Stimulated activated CD4-positive, alpha-beta T cell treated with anti-CD3 and anti-CD28 coated beads, Interleukin-4, amount 100 ng/mL, for 48 hours (primary cell): ENCODE measurements at regions not wholly inside any gene's neighbourhood (a gene's known extent, or its start where the extent isn't known, plus 50 kb on each side); places are given as distances from the start of the nearest gene placed in this dataset.

ENCODE experiments used
- DNase-seq, 2 donors: peaks; one replicate each; pipeline ENCODE4 v3.0.0-alpha.2; 2020; ENCODE audit warnings: low read depth in 2 of 2

GRCh38 chr5:171509467-171509866, 90.0 kb downstream of the FGF18 start:
- no peak for DNase-seq

GRCh38 chr5:171512397-171512796, 93.0 kb downstream of the FGF18 start:
- no peak for DNase-seq

- no peak for DNase-seq
Observed at GRCh38 chr5:171513591-171513990, 94.1 kb downstream of the FGF18 start.

- no peak for DNase-seq
Observed at GRCh38 chr5:171518916-171519315, 99.5 kb downstream of the FGF18 start.

- no peak for DNase-seq
Observed at GRCh38 chr5:171520300-171521174, 101.1 kb downstream of the FGF18 start.

GRCh38 chr5:171521219-171521633, 101.8 kb downstream of the FGF18 start:
- DNase-seq = no peak

- DNase-seq = no peak
Observed at GRCh38 chr5:171521679-171522078, 102.2 kb downstream of the FGF18 start.

- DNase-seq = no peak
Observed at GRCh38 chr5:171523781-171524180, 104.3 kb downstream of the FGF18 start.

GRCh38 chr5:171524466-171524865, 105.0 kb downstream of the FGF18 start:
- no peak for DNase-seq

GRCh38 chr5:171525085-171525484, 105.6 kb downstream of the FGF18 start:
- no peak for DNase-seq

GRCh38 chr5:171528036-171528435, 108.6 kb downstream of the FGF18 start:
- no peak for DNase-seq

- DNase-seq = no peak
Observed at GRCh38 chr5:171528865-171529614, 109.6 kb downstream of the FGF18 start.

- DNase-seq = no peak
Observed at GRCh38 chr5:171531638-171532037, 112.2 kb downstream of the FGF18 start.

GRCh38 chr5:171533153-171533552, 113.7 kb downstream of the FGF18 start:
- no peak for DNase-seq

GRCh38 chr5:171534043-171534895, 114.8 kb downstream of the FGF18 start:
- DNase-seq = no peak

GRCh38 chr5:171535162-171535561, 115.7 kb downstream of the FGF18 start:
- DNase-seq = no peak

- no peak for DNase-seq
Observed at GRCh38 chr5:171537070-171537849, 117.8 kb downstream of the FGF18 start.

GRCh38 chr5:171537923-171538537, 118.6 kb downstream of the FGF18 start:
- no peak for DNase-seq

GRCh38 chr5:171538681-171539080, 119.2 kb downstream of the FGF18 start:
- no peak for DNase-seq

GRCh38 chr5:171540865-171541264, 121.4 kb downstream of the FGF18 start:
- no peak for DNase-seq

GRCh38 chr5:171541341-171541776, 121.9 kb downstream of the FGF18 start:
- DNase-seq = no peak
